ENCODE measurements at regions not wholly inside any gene's neighbourhood (a gene's known extent, or its start where the extent isn't known, plus 50 kb on each side); places are given as distances from the start of the nearest gene placed in this dataset.

GRCh38 chr1:60891765-60892164, 190.6 kb upstream of the NFIA start:
- TF ChIP-seq, protein P1, sequence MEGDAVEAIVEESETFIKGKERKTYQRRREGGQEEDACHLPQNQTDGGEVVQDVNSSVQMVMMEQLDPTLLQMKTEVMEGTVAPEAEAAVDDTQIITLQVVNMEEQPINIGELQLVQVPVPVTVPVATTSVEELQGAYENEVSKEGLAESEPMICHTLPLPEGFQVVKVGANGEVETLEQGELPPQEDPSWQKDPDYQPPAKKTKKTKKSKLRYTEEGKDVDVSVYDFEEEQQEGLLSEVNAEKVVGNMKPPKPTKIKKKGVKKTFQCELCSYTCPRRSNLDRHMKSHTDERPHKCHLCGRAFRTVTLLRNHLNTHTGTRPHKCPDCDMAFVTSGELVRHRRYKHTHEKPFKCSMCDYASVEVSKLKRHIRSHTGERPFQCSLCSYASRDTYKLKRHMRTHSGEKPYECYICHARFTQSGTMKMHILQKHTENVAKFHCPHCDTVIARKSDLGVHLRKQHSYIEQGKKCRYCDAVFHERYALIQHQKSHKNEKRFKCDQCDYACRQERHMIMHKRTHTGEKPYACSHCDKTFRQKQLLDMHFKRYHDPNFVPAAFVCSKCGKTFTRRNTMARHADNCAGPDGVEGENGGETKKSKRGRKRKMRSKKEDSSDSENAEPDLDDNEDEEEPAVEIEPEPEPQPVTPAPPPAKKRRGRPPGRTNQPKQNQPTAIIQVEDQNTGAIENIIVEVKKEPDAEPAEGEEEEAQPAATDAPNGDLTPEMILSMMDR (IDR thresholded peaks at IDR 0.05) = no peak
- no peak for TF ChIP-seq POLR2AphosphoS5 (IDR thresholded peaks at IDR 0.05)
- TF ChIP-seq EP300 (IDR thresholded peaks at IDR 0.05) = no peak
- TF ChIP-seq POLR2A (IDR thresholded peaks at IDR 0.05) = no peak

Measured in suprapubic skin (tissue), 4 donors.